Lung (tissue), 11 donors: ENCODE measurements at regions not wholly inside any gene's neighbourhood (a gene's known extent, or its start where the extent isn't known, plus 50 kb on each side); places are given as distances from the start of the nearest gene placed in this dataset.

Experiments
- ATAC-seq: fragments of 200-7000 bp; cut with Tn5 transposase; one replicate; pipeline ENCODE4 v1.9.1; 2020; ENCODE audit warnings: moderate number of reproducible peaks; ENCODE audit not compliant: insufficient read depth, low FRiP score
- DNase-seq, 3 donors: peaks; one replicate each; pipeline ENCODE4 v3.0.0-alpha.2; 2013 to 2017
- H3K27ac ChIP-seq, 2 donors: one replicate each; pipeline ENCODE4 v1.5.1; 2013; ENCODE audit warnings: mild to moderate bottlenecking in 2 of 2, moderate library complexity in 2 of 2, control low read depth in 1 of 2, inconsistent platforms in 1 of 2, low read depth in 1 of 2, low read length in 1 of 2
- H3K27me3 ChIP-seq, 3 donors: one replicate each; pipeline ENCODE4 v1.5.1; 2013; ENCODE audit warnings: low read length in 2 of 3; ENCODE audit not compliant: control insufficient read depth in 3 of 3, insufficient read depth in 3 of 3
- H3K36me3 ChIP-seq, 4 donors: one replicate each; pipeline ENCODE4 v1.5.1; 2013; ENCODE audit warnings: low read length in 4 of 4, mild to moderate bottlenecking in 1 of 4, moderate library complexity in 1 of 4; ENCODE audit not compliant: control insufficient read depth in 4 of 4, insufficient read depth in 4 of 4
- H3K4me1 ChIP-seq, 5 donors: one replicate each; pipeline ENCODE4 v1.5.1; 2013; ENCODE audit warnings: low read length in 5 of 5, mild to moderate bottlenecking in 2 of 5, moderate library complexity in 1 of 5; ENCODE audit not compliant: control insufficient read depth in 5 of 5, insufficient read depth in 5 of 5
- H3K4me3 ChIP-seq: one replicate; pipeline ENCODE4 v1.5.1; 2013; ENCODE audit warnings: mild to moderate bottlenecking, control low read depth, moderate library complexity
- H3K9ac ChIP-seq, 2 donors: one replicate each; pipeline ENCODE4 v1.5.1; 2013; ENCODE audit warnings: low read length in 2 of 2, control low read depth in 1 of 2; ENCODE audit not compliant: insufficient read depth in 1 of 2
- H3K9me3 ChIP-seq, 4 donors: one replicate each; pipeline ENCODE4 v1.5.1; 2013; ENCODE audit warnings: low read length in 3 of 4, mild to moderate bottlenecking in 1 of 4, moderate library complexity in 1 of 4; ENCODE audit not compliant: control insufficient read depth in 4 of 4, insufficient read depth in 3 of 4
- CTCF ChIP-seq: IDR thresholded peaks from 2 replicates; pipeline ENCODE4 v1.5.1; 2012; ENCODE audit warnings: mild to moderate bottlenecking; ENCODE audit errors: control extremely low read depth, extremely low read depth
- WGBS, 2 donors: extraction: QIAGEN DNeasy Blood & Tissue Kit; methylation state at CpG; one replicate each; pipeline ENCODE4 v1.1.7; 2013; 5-methylcytosine and 5-hydroxymethylcytosine counted together
- donor health status: control.
- donor health status: control.
- donor health status: Bipolar disorder and iron deficiency.
- donor health status: healthy.
- donor health status: DM: yes; HTN: yes; CAD: no.

DNA sequence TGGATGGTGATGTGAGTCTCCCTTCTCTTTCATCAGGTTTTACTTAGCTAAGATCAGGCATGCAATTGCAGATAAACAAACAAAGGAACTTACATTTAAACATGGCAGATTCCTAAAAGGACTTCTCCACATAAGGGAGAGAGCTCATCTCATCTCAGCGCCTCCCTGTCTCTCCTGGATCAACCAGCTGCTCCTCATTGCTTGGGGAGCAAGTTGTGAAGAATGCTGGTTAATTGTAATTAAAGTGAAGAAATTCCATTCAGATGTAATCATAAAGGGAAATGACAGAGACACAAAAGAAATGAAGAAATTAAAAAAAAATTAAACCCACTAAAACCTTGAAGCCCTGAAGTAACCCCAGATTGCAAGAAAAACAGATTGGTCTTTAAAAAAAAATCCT, 104.4 kb upstream of the DIO2 start:
- Histone ChIP-seq H3K4me3 (no peak overlapping the region), H3K9ac (no peak overlapping the region), H3K4me1 (peaks cover 0 to 56% (median 3%) of the 10 kb centered on the region in 5 donors), H3K27me3 (no peaks in the 10 kb centered on the region), H3K27ac (no peak overlapping the region), H3K9me3 (peaks cover 0 to 3% (median 1%) of the 10 kb centered on the region in 4 donors), H3K36me3 (no peaks in the 10 kb centered on the region)
- DNase-seq (peak in 1 of 3 donors; percentile 31), ATAC-seq (no peak)
- WGBS, 2 donors = 71 to 88% methylated on average over 1 of the region's 1 CpG
- TF ChIP-seq CTCF = no peak

- DNase-seq (no peak), ATAC-seq (no peak)
- no peak overlapping the region for H3K4me3 ChIP-seq
- H3K36me3 ChIP-seq = no peaks in the 10 kb centered on the region
- H3K9ac ChIP-seq = no peak overlapping the region
- peaks cover 0 to 3% (median 0%) of the 10 kb centered on the region in 4 donors for H3K9me3 ChIP-seq
- H3K27me3 ChIP-seq = no peaks in the 10 kb centered on the region
- no peak overlapping the region for H3K27ac ChIP-seq
- peaks cover 0 to 59% (median 4%) of the 10 kb centered on the region in 5 donors for H3K4me1 ChIP-seq
- no peak for TF ChIP-seq CTCF
Observed at GRCh38 chr14:80313806-80314205, 102.5 kb upstream of the DIO2 start.

GRCh38 chr14:80310938-80311750, 99.8 kb upstream of the DIO2 start:
- WGBS, 2 donors = 62% methylated on average over 5 of the region's 5 CpGs
- no peak overlapping the region for H3K9ac ChIP-seq
- DNase-seq (peak; percentile 66 to 93 (median 93)), ATAC-seq (no peak)
- H3K36me3 ChIP-seq = no peaks in the 10 kb centered on the region
- peaks cover 0 to 2% (median 0%) of the 10 kb centered on the region in 4 donors for H3K9me3 ChIP-seq
- no peak for TF ChIP-seq CTCF
- H3K4me1 ChIP-seq = peaks cover 0 to 42% (median 4%) of the 10 kb centered on the region in 5 donors
- no peak overlapping the region for H3K27ac ChIP-seq
- no peak overlapping the region for H3K4me3 ChIP-seq
- no peaks in the 10 kb centered on the region for H3K27me3 ChIP-seq
